ENCODE measurements at regions not wholly inside any gene's neighbourhood (a gene's known extent, or its start where the extent isn't known, plus 50 kb on each side); places are given as distances from the start of the nearest gene placed in this dataset.
"Not testable (repeated sequence)": the region's sequence is repeated elsewhere in the genome, so short reads cannot be mapped to it uniquely, and the experiment has no call there.

GRCh38 chr2:87526258-87526657 is 221.6 kb upstream of the PLGLB2 start:
- DNase-seq; H3K36me3 ChIP-seq (ENCODE audit: control insufficient read depth, insufficient read depth, low read length); H3K27me3 ChIP-seq (ENCODE audit: control insufficient read depth, insufficient read depth, low read length); H3K27ac ChIP-seq (ENCODE audit: low read length); H3K9me3 ChIP-seq (replicated peaks; ENCODE audit: control insufficient read depth, low read depth, low read length); H3K4me1 ChIP-seq (ENCODE audit: control insufficient read depth, insufficient read depth, low read length); H3K4me3 ChIP-seq (ENCODE audit: low read length): not testable (repeated sequence)
- WGBS (ENCODE audit: insufficient coverage) = no CpG with 5 or more reads among the region's 5 CpGs

- DNase-seq; H3K36me3 ChIP-seq (ENCODE audit: control insufficient read depth, insufficient read depth, low read length); H3K4me3 ChIP-seq (ENCODE audit: low read length); H3K27me3 ChIP-seq (ENCODE audit: control insufficient read depth, insufficient read depth, low read length); H3K4me1 ChIP-seq (ENCODE audit: control insufficient read depth, insufficient read depth, low read length); H3K27ac ChIP-seq (ENCODE audit: low read length); H3K9me3 ChIP-seq (replicated peaks; ENCODE audit: control insufficient read depth, low read depth, low read length): not testable (repeated sequence)
- no CpG with 5 or more reads among the region's 7 CpGs for WGBS (ENCODE audit: insufficient coverage)
Observed at GRCh38 chr2:87531968-87532715, 215.7 kb upstream of the PLGLB2 start.

DNA sequence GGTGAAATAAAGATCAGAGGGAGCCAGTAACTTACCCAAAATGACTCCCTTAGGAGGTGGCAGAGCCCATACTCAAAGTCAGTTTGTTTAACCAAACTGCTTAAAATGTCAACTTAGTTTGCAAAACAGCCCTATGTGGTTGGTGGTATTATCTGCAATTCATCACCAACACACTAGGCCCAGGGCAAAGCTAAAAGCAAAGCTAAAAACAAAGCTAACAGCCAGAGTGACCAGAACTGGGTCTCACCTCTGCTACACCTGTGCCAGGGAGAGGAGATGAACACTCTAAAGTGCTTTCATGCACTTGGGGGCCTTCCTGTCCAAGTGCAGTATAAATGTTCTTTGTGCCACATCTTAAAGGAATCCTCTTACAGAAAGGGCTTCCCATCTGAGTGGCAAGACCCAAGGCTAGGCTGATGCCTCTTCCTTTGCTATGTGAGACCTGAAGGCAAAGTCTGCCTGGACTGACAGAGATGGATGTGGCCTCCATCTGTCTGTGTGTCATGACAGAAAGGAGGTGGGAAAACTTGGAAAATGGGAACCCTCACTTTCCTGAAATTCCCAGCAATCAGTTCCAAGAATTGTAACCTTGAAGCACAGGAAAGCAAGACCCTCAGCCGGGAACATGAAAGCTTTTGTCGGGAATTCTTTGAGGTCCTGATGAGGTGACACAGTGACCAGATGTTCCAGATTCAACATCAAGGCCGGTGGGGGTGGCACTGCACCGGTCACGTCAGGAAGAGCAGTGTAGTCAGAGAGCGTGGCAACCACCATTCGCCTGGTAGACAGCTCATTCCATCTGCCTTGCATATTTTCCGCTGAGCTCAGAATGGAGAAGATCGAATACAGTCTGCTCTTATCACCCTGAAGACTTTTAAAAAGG is 214.3 kb upstream of the PLGLB2 start:
- not testable (repeated sequence) for H3K27ac ChIP-seq (ENCODE audit: low read length); H3K36me3 ChIP-seq (ENCODE audit: control insufficient read depth, insufficient read depth, low read length); DNase-seq; H3K4me1 ChIP-seq (ENCODE audit: control insufficient read depth, insufficient read depth, low read length); H3K9me3 ChIP-seq (replicated peaks; ENCODE audit: control insufficient read depth, low read depth, low read length); H3K4me3 ChIP-seq (ENCODE audit: low read length); H3K27me3 ChIP-seq (ENCODE audit: control insufficient read depth, insufficient read depth, low read length)
- WGBS (ENCODE audit: insufficient coverage) = no CpG with 5 or more reads among the region's 9 CpGs

DNA sequence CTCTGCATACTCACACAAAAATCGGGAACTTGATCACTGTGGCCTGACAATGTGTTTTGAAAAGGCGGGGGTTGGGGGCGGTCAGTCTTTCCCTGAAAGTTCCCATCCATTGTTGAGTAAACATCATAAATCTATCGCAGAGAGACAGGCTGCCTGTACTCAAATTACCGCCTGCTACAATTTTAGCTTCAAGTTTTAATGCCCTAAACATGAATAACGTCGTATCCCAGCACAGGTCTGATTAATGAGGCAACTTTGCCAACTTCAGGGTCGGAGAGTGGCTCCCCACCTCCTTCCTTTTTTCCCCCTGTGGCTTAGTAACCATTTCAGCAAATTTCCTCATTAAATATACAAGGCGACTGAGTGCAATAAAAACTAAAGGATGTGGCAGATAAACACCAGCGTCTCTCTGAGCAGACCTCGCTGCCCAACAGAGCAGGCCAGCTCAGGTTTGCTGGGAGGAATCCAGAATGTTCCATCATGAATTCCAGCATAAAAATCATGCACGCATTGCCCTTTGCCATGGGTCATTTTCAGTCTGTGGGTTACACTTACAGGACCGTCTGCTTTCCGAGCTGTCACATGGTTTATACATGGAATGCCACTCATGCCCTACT is 213.5 kb upstream of the PLGLB2 start:
- H3K4me3 ChIP-seq (ENCODE audit: low read length); H3K27ac ChIP-seq (ENCODE audit: low read length); H3K36me3 ChIP-seq (ENCODE audit: control insufficient read depth, insufficient read depth, low read length); H3K9me3 ChIP-seq (replicated peaks; ENCODE audit: control insufficient read depth, low read depth, low read length); DNase-seq; H3K27me3 ChIP-seq (ENCODE audit: control insufficient read depth, insufficient read depth, low read length); H3K4me1 ChIP-seq (ENCODE audit: control insufficient read depth, insufficient read depth, low read length): not testable (repeated sequence)
- no CpG with 5 or more reads among the region's 14 CpGs for WGBS (ENCODE audit: insufficient coverage)

- not testable (repeated sequence) for H3K27me3 ChIP-seq (ENCODE audit: control insufficient read depth, insufficient read depth, low read length); DNase-seq; H3K36me3 ChIP-seq (ENCODE audit: control insufficient read depth, insufficient read depth, low read length); H3K27ac ChIP-seq (ENCODE audit: low read length); H3K4me1 ChIP-seq (ENCODE audit: control insufficient read depth, insufficient read depth, low read length); H3K9me3 ChIP-seq (replicated peaks; ENCODE audit: control insufficient read depth, low read depth, low read length); H3K4me3 ChIP-seq (ENCODE audit: low read length)
- no CpG with 5 or more reads among the region's 5 CpGs for WGBS (ENCODE audit: insufficient coverage)
Observed at GRCh38 chr2:87536427-87536826, 211.5 kb upstream of the PLGLB2 start.

- H3K9me3 ChIP-seq (replicated peaks; ENCODE audit: control insufficient read depth, low read depth, low read length); H3K4me3 ChIP-seq (ENCODE audit: low read length); H3K36me3 ChIP-seq (ENCODE audit: control insufficient read depth, insufficient read depth, low read length); H3K4me1 ChIP-seq (ENCODE audit: control insufficient read depth, insufficient read depth, low read length); H3K27ac ChIP-seq (ENCODE audit: low read length); DNase-seq; H3K27me3 ChIP-seq (ENCODE audit: control insufficient read depth, insufficient read depth, low read length): not testable (repeated sequence)
- WGBS (ENCODE audit: insufficient coverage) = no CpG with 5 or more reads among the region's 8 CpGs
Observed at GRCh38 chr2:87537251-87537671, 210.6 kb upstream of the PLGLB2 start.

DNA sequence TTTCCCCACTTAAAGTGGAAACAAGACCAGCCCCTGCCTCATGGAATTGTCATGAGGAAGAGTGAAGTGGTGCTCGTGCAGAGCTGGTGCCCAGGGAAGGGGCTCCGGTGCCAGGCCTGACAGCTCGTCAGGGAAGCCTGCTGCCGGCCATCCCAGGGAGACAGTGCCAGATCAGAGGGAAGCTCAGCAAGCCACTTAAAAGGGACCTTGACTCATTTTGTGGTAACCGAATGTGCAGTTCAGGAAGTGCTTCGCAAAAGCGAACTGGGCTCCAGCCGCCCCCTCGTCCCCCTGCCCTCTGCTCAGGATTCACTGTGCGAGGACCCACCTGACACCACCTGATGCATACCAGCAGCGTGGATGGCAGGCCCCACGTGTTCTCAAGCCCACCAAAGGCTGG is 209.6 kb upstream of the PLGLB2 start:
- WGBS (ENCODE audit: insufficient coverage) = no CpG with 5 or more reads among the region's 12 CpGs
- H3K4me3 ChIP-seq (ENCODE audit: low read length); H3K27me3 ChIP-seq (ENCODE audit: control insufficient read depth, insufficient read depth, low read length); H3K9me3 ChIP-seq (replicated peaks; ENCODE audit: control insufficient read depth, low read depth, low read length); DNase-seq; H3K36me3 ChIP-seq (ENCODE audit: control insufficient read depth, insufficient read depth, low read length); H3K4me1 ChIP-seq (ENCODE audit: control insufficient read depth, insufficient read depth, low read length); H3K27ac ChIP-seq (ENCODE audit: low read length): not testable (repeated sequence)

DNA sequence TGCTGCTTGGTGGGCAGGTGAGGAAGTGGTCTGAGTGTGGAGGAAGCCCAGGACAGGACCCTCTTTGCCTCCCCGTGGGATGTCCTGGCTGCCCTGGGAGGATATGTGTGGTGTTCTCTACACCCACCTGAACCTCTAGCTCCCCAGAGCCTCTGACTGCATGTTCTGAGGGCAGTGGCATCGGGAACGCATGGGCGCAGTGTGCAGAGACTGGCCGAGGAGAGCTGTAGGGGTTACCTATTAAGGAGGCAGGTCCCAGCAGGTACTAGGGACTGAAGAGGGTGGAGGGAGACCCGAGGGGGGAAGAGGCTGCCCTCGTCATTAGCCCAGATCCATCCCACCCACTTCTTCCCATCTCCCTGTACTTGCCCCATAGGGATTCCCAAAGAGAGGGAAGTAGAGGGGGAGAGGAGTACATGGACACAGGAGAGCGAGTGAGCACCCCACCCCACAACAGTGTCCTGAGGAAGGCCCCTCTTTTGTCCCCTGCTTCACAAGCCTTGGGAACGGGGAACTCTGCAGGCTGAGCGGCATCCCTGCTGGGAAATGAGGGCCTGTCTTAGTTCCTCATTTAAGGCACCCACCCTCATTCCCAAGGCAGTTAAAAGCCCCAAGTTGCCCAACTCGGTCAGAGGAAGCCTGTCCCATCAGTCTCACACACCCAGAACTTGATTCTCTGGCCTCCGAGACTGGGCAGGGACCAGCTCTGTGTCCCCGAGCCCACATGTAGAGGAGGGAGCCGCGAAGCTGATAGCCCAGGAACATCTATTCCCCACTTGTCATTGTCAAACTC is 208.5 kb upstream of the PLGLB2 start:
- not testable (repeated sequence) for H3K4me1 ChIP-seq (ENCODE audit: control insufficient read depth, insufficient read depth, low read length); H3K36me3 ChIP-seq (ENCODE audit: control insufficient read depth, insufficient read depth, low read length); DNase-seq; H3K27me3 ChIP-seq (ENCODE audit: control insufficient read depth, insufficient read depth, low read length); H3K4me3 ChIP-seq (ENCODE audit: low read length); H3K9me3 ChIP-seq (replicated peaks; ENCODE audit: control insufficient read depth, low read depth, low read length); H3K27ac ChIP-seq (ENCODE audit: low read length)
- WGBS (ENCODE audit: insufficient coverage) = no CpG with 5 or more reads among the region's 15 CpGs

DNA sequence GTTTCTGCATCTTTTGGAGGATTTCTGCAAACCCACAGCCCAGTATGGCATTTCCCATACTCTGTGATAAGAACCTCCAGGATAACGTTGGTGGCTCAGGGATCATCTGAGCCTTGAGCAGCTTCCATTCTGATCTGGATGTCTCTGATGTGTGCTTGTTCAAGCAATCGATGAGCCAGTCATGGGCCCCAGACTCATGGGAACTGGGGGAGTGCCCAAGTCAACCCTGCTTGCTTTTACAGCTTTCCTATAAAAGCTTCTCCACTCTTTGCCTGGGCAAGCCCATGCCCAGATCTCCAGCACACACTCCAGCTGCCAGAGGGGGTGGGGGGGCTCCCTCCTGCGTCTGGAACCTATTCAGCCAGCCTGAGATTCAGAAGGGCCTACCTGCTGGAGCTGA is 207.6 kb upstream of the PLGLB2 start:
- not testable (repeated sequence) for H3K9me3 ChIP-seq (replicated peaks; ENCODE audit: control insufficient read depth, low read depth, low read length); DNase-seq; H3K4me1 ChIP-seq (ENCODE audit: control insufficient read depth, insufficient read depth, low read length); H3K27me3 ChIP-seq (ENCODE audit: control insufficient read depth, insufficient read depth, low read length); H3K4me3 ChIP-seq (ENCODE audit: low read length); H3K36me3 ChIP-seq (ENCODE audit: control insufficient read depth, insufficient read depth, low read length); H3K27ac ChIP-seq (ENCODE audit: low read length)
- no CpG with 5 or more reads among the region's 3 CpGs for WGBS (ENCODE audit: insufficient coverage)
